Naive B cell (primary cell): ENCODE measurements at regions not wholly inside any gene's neighbourhood (a gene's known extent, or its start where the extent isn't known, plus 50 kb on each side); places are given as distances from the start of the nearest gene placed in this dataset.
"Not testable (repeated sequence)": the region's sequence is repeated elsewhere in the genome, so short reads cannot be mapped to it uniquely, and the experiment has no call there.

Experiments used
- ATAC-seq, 2 donors: fragments of 150-1000 bp; cut with Tn5 transposase; 2 replicates each; pipeline ENCODE4 v1.10.0; 2021; ENCODE audit warnings: low read depth in 2 of 2, mild to moderate bottlenecking in 2 of 2, moderate library complexity in 2 of 2
- DNase-seq: peaks from one replicate; pipeline ENCODE4 v3.0.0; 2022
- H3K27ac Mint-ChIP-seq, 6 donors: one replicate each; pipeline ENCODE4 v1.8.0; 2020 to 2022; ENCODE audit warnings: mild to moderate bottlenecking in 6 of 6, mixed read lengths in 6 of 6, moderate library complexity in 5 of 6, inconsistent platforms in 2 of 6
- H3K27me3 Mint-ChIP-seq, 3 donors: one replicate each; pipeline ENCODE4 v1.8.0; 2021 to 2022; ENCODE audit warnings: mixed read lengths in 3 of 3, mild to moderate bottlenecking in 1 of 3
- H3K36me3 Mint-ChIP-seq, 2 donors: one replicate each; pipeline ENCODE4 v1.8.0; 2020 to 2022; ENCODE audit warnings: mixed read lengths in 2 of 2, inconsistent platforms in 1 of 2, mild to moderate bottlenecking in 1 of 2
- H3K4me1 Mint-ChIP-seq, 3 donors: one replicate each; pipeline ENCODE4 v1.8.0; 2020 to 2022; ENCODE audit warnings: mixed read lengths in 3 of 3, inconsistent platforms in 1 of 3, mild to moderate bottlenecking in 1 of 3, moderate library complexity in 1 of 3
- H3K4me3 Mint-ChIP-seq, 8 donors: one replicate each; pipeline ENCODE4 v1.8.0; 2020 to 2022; ENCODE audit warnings: mild to moderate bottlenecking in 8 of 8, mixed read lengths in 8 of 8, moderate library complexity in 8 of 8, inconsistent platforms in 2 of 8
- H3K9me3 Mint-ChIP-seq, 7 donors: one replicate each; pipeline ENCODE4 v1.8.0; 2020 to 2022; ENCODE audit warnings: mixed read lengths in 7 of 7, mild to moderate bottlenecking in 5 of 7, inconsistent platforms in 2 of 7, moderate library complexity in 1 of 7

DNA sequence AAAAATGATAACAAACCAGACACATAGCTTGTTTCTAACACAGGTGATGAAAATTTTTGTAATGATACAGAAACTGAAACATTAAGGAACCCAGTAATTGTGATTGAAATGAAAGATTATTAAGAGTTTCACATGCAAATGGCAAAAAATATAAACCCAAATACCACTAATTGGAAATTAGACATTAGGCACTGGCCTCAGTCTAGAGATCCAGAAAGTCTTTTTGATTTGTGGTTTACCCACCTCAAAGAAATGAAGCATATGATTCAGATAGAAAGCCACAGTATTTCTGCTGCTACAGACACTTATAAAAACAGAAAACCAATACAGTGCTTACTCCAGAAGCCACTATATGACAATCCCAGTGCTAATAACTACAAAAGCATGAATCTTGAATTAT, 83.7 kb upstream of the ZNF519 start:
- DNase-seq, H3K27me3 Mint-ChIP-seq, H3K4me3 Mint-ChIP-seq, H3K27ac Mint-ChIP-seq, H3K9me3 Mint-ChIP-seq, H3K36me3 Mint-ChIP-seq, ATAC-seq, H3K4me1 Mint-ChIP-seq: not testable (repeated sequence)

DNA sequence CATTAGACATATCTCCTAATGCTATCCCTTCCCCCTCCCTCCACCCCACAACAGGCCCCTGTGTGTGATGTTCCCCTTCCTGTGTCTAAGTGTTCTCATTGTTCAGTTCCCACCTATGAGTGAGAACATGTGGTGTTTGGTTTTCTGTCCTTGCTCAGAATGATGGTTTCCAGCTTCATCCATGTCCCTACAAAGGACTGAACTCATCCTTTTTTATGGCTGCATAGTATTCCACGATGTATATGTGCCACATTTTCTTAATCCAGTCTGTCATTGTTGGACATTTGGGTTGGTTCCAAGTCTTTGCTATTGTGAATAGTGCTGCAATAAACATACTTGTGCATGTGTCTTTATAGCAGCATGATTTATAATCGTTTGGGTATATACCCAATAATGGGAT, 71.2 kb upstream of the ZNF519 start:
- not testable (repeated sequence) for H3K27me3 Mint-ChIP-seq, H3K27ac Mint-ChIP-seq, ATAC-seq, H3K36me3 Mint-ChIP-seq, H3K9me3 Mint-ChIP-seq, H3K4me3 Mint-ChIP-seq, DNase-seq, H3K4me1 Mint-ChIP-seq

DNA sequence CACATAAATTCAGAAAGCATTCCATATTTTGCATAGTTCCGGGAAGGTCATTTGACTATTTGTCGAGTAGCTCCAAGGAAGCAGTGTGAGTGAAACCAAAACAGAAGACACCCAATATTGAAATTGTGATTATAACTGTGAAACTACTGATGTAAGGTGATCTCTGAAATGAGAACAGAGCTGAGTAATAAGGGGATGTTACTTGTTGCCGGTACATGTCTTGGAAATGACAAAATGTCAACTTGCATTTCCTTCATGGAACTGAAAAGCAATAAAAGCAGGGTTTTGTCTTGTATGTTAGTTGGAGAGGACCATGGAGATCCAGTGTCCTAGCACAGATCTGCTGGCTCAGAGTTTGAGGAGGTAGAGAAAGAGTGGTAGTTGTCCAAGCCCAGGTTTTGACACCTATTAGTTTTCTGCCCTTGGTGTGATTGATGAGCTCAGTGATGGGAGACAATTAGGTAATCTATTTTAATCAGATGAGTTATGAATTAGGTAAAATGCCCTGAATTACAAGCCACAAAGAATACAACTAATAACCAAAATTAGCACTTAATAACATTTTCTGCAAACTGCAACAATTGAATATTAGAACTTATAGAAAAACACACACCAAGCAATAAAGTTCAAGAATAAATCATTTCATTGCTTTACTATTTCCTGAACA, 58.7 kb upstream of the ZNF519 start:
- DNase-seq, H3K4me1 Mint-ChIP-seq, H3K27me3 Mint-ChIP-seq, H3K36me3 Mint-ChIP-seq, H3K27ac Mint-ChIP-seq, H3K9me3 Mint-ChIP-seq, H3K4me3 Mint-ChIP-seq, ATAC-seq: not testable (repeated sequence)

DNA sequence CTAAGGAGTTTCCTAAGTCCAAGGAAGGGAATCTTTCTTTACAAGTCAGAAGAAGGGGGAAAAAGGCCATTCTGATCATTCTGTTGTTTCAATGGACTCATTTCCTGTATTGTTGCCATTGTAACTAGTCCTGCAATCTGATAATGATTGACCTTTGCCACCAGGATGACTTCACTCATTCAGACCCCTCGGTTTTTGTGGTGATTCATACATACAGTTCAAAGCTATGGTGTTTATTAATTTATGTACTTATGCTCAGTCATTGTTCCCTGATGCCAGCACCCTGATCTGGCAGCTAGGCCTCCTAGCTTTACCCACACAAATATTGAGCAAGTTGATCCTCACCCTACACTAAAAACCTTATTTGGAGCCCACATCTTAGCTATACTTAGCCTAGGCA, 57.6 kb upstream of the ZNF519 start:
- DNase-seq, result no peak
- Mint-ChIP-seq H3K4me1 (no peaks in the 10 kb centered on the region), H3K4me3 (no peak overlapping the region), H3K27ac (no peak overlapping the region), H3K27me3 (no peaks in the 10 kb centered on the region), H3K36me3 (peaks cover 0 to 4% of the 10 kb centered on the region in 2 donors), H3K9me3 (no peaks in the 10 kb centered on the region)
- no peak for ATAC-seq

DNA sequence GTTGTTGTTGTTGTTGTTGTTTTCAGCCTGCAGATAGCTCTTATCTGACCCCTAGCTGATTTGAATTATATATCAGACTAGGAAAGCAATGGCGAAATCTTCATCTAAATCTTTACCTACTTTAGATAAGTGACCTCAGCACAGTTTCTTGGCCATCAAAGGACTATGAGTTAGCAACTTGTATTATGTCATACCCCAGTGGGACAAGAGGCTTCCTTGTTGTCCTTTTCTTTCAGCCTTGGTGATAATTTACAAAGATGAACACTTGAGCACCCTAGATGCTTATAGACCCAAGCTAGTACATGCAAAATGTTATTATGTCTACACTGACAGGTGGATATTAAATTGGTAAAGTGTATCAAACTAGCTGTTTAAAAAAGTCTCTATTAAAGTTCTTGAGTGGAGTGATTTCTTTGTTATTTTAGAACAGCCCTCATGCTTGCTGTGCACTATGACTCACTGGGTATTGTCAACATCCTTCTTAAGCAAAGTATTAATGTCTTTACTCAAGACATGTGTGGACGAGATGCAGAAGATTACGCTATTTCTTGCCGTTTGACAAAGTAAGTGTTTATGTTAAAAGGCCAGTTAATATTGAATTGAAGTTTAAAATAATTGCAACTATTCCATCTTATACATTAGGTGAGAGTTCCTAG, 56.6 kb upstream of the ZNF519 start:
- DNase-seq, H3K4me1 Mint-ChIP-seq: not testable (repeated sequence)

More for the DNA sequence above, 56.6 kb upstream of the ZNF519 start:
- H3K36me3 Mint-ChIP-seq, H3K4me3 Mint-ChIP-seq, H3K9me3 Mint-ChIP-seq, ATAC-seq, H3K27me3 Mint-ChIP-seq, H3K27ac Mint-ChIP-seq: not testable (repeated sequence)
